GM21786 (cell line): ENCODE measurements at regions not wholly inside any gene's neighbourhood (a gene's known extent, or its start where the extent isn't known, plus 50 kb on each side); places are given as distances from the start of the nearest gene placed in this dataset.

Source experiments
- ATAC-seq: cut with Tn5 transposase; IDR thresholded peaks from one replicate; pipeline ENCODE4 v1.9.1; 2021; ENCODE audit not compliant: unreplicated experiment

GRCh38 chr14:95442633-95443021 is 73.8 kb downstream of the SYNE3 start:
- ATAC-seq, result peak; percentile 80

- ATAC-seq, result peak; percentile 10
Observed at GRCh38 chr14:95442016-95442632, 74.3 kb downstream of the SYNE3 start.

- no peak for ATAC-seq
Observed at GRCh38 chr14:95440951-95441350, 75.5 kb downstream of the SYNE3 start.

DNA sequence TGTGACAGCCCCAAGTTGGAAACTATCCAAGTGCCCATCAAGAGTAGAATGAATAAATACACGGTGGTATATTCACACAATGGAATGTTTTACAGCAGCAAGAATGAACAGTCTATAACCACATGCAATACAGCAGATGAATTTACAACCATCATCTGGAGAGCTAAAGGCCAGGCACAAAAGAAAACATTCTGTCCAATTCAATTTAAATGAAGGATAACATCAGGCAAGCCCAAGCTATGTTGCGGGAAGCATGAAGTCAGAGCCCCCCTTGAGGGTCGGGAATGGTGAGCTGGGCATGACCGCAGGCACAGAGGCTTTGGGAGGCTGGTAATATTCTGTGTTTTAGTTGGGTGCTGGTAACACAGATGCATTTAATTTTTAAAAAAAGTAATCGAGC is 76.0 kb downstream of the SYNE3 start:
- no peak for ATAC-seq

- no peak for ATAC-seq
Observed at GRCh38 chr14:95439881-95440280, 76.6 kb downstream of the SYNE3 start.

DNA sequence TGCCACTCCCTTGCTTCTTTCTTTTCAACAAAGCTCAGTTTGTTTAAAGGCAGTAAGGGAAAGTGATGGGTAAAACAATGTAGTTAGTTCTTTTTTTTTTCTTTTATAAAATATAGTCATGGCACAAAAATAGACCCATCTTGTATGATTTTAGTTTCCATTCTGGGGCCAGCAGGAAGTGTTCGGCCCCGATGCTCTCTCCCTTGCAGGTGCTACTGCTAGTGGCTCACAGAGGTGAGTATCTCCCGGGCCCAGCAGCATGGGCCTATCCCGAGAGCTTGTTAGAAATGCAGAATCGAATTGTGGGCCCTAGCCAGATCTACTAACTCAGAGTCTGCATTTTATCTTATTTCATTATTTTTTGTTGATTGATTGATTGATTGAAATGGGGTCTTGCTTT is 78.7 kb downstream of the SYNE3 start:
- no peak for ATAC-seq

DNA sequence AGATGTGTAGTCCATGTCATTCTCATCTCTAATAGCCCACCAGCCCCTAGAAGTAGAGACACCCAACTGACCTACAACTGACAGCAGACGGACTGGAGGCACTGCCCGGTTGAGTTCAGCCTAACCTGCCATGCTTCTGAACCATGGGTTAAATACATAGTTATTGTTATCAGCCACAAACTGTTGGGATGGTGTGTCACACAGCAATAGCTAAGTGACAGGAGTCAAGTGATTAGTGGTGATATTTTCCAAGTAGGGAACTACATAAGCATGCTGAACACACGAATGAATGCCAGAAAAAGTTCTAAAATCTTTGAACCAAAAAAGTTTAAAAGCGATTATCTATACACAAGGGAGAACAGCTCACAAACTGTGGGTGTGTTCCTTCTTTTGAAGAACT is 80.1 kb downstream of the SYNE3 start:
- no peak for ATAC-seq

DNA sequence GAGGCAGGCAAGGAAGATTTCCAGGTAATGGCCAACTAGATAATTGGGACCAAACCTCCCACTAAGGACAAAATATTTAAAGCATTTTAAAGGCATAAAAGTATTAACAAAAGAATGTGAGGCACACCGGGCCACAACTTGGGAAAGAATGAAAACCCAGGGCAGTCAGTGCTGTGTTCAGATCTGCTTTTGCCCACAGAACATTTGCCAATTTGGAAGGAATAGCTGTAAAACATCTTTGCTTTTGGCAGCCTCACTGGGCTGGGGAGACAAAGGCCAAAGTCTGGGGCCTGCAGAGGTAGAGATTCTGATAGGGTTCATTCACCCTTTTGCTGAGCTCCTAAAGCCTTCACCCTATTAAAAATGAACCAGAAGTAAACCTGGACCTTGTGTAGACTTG is 82.3 kb downstream of the SYNE3 start:
- no peak for ATAC-seq

DNA sequence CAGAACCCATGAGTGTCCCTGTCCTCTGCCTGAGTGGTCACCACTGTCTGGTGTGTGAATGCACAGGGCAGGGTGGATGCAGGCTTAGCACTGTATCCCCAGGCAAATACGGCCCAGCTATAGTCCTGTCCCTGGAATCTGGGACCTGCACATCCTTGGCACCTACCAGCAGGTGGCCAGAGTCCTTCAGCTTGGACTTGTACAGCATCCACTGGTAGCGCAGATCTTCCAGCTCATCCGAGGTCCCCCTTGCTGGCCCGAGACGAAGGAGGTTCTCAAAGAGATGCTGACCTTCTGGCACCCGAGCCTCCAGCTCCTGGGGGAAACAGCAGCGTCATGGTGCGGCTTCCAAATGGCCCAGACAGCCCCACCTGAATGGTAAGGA is 83.4 kb downstream of the SYNE3 start:
- ATAC-seq, result no peak

- no peak for ATAC-seq
Observed at GRCh38 chr14:95432144-95433093, 84.0 kb downstream of the SYNE3 start.

DNA sequence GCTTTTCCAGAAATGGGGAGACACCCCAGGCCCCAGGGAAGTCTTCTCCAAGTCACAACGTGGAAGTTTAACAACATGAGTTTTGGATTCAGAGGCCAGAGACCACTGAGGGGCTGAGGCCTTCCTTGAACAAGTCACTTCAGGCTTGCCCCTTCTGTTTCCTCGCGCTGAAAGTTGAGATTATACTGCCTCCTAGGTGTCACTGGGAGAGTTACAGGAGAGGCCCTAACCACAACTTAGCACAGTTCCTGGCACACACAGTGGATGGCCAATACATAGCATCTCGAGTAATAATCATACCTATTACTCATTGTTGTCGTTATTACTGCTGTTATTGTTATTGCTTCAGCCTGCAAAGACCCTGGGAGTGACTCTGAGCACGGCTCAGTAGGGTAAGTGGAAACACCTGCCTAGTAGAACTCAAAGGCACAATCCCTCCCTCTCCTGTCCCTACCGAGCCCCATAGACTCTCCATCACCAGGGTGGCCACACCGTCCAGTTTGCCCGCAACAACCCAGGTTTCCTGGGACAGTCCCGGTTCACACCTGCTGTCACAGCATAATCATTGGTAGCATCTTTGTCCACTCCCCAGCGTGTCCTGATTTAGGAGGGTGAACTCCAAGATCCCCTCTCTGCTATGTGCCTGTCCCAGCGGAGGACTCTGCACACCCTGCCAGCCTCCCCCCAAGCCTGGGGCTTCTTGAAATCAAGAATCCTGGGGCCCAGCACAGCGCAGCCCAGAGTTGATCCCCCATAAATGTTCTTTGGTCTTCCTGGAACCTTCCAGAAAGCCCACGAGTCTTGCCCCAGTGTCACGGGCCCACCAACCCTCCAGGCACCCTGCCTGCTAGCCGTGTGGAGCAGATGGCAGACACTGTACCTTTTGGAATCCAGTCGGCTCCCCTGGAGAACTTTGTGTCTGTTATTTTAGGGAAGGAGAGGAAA is 85.0 kb downstream of the SYNE3 start:
- no peak for ATAC-seq

DNA sequence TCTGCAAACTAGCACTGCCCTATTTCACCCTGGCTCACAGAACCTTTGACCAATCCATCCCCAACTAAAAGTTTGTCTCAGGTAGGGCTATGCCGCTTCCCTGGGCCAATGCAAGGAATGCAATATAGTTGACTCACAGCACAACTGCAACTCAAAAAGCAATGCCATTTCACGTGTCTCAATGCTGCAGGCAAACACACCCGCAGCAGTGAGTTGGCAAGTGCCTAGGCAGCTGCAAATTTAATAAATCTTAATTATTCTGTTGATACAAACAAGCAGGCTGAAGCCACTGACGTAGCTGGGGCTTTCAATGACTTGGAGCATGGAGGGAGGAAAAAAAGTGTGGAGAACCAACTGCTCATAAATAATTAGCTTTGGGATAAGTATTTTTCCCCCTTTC is 87.9 kb downstream of the SYNE3 start:
- ATAC-seq, result no peak

GRCh38 chr14:95426116-95426475 is 90.4 kb downstream of the SYNE3 start:
- no peak for ATAC-seq

DNA sequence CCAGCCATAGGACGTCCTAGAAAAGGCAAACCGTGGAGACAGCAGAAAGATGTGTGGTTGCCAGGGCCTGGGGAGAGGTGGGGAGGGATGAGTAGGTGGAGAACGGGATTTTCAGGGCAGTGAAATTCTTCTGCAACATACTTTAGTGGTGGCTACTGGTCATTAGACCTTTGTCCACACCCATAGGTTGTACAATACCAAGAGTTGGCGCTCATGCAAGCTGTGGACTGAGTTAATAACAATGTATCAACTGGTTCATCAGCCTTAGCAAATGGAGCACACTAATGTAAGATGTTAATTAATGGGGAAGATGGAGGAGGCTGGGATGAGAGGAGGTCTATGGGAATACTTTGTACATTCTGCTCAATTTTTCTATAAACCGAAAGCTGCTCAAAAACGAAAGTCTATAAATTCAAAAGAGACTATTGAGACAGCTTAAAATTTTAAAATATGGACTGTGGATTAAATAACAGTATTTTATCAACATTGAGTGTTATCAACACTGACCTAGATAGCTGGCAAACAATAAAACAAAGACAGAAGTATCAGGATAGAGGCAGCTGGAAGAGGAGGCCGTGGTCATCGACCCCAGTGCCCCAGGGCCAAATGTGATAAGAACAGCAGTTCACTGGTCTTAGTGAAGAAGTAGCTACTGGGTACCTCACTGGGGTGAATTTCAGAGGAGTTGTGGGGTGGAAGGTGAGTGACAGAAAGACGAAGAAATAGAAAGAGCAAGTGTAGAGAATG is 90.9 kb downstream of the SYNE3 start:
- ATAC-seq, result no peak

- ATAC-seq, result no peak
Observed at GRCh38 chr14:95424529-95424928, 91.9 kb downstream of the SYNE3 start.

DNA sequence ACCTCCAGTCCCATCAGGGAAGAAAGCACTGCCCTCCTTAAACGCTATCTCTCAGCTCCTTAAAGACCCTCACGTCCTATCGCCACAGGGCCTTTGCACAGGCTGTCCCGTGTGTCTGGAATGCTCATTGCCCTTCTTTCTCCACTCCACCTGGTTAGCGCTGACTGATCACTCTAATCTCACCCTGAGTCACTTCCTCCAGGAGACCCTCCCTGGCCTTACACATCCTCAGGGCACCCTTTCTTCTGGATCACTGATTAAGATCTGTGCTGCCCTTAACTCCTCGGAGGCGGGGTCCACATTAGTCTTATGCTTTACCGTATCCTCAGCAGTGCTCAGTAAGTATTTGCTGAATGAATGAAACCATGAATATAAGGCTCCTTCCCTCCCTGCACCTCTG is 94.7 kb downstream of the SYNE3 start:
- no peak for ATAC-seq

GRCh38 chr14:95420060-95420459 is 96.4 kb downstream of the SYNE3 start:
- no peak for ATAC-seq

GRCh38 chr14:95419569-95419968 is 96.9 kb downstream of the SYNE3 start:
- no peak for ATAC-seq

- ATAC-seq, result no peak
Observed at GRCh38 chr14:95418858-95419257, 97.6 kb downstream of the SYNE3 start.

DNA sequence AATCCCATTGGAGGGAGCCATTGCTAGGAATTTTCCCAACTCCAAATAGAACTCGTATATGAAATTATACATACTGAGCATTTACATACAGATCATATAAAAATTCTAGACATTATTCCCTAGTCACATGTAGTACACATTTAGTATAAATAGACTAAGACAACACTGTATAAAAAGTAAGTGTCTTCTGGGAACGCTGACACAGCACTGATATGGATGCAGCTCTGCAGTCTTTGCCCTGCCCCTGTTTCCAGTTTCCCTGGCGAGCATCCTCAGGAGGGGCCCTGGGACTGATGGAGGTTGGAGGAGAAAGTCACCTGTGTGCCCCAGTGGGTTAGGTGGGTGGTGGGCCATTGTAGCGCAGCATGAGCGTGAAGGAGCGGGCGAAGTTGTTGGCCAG is 97.8 kb upstream of the CLMN start:
- no peak for ATAC-seq

- no peak for ATAC-seq
Observed at GRCh38 chr14:95415993-95416392, 96.3 kb upstream of the CLMN start.
